ENCODE measurements at regions not wholly inside any gene's neighbourhood (a gene's known extent, or its start where the extent isn't known, plus 50 kb on each side); places are given as distances from the start of the nearest gene placed in this dataset.

GRCh38 chr3:154507727-154508126 is 77.7 kb upstream of the GPR149 start:
- no peak for DNase-seq (ENCODE audit: low read depth in 3 of 3, low spot score in 2 of 3)

GRCh38 chr3:154496978-154497377 is 67.0 kb upstream of the GPR149 start:
- no peak for DNase-seq (ENCODE audit: low read depth in 3 of 3, low spot score in 2 of 3)

- no peak for DNase-seq (ENCODE audit: low read depth in 3 of 3, low spot score in 2 of 3)
These were observed 66.5 kb upstream of the GPR149 start for GRCh38 chr3:154496540-154496939.

- no peak for DNase-seq (ENCODE audit: low read depth in 3 of 3, low spot score in 2 of 3)
These were observed 57.0 kb upstream of the GPR149 start for GRCh38 chr3:154486949-154487348.

GRCh38 chr3:154482507-154482906 is 52.5 kb upstream of the GPR149 start:
- no peak for DNase-seq (ENCODE audit: low read depth in 3 of 3, low spot score in 2 of 3)

GRCh38 chr3:154480033-154480432 is 50.0 kb upstream of the GPR149 start:
- no peak for DNase-seq (ENCODE audit: low read depth in 3 of 3, low spot score in 2 of 3)

All from right renal cortex interstitium (tissue), 3 donors.